ENCODE measurements at regions not wholly inside any gene's neighbourhood (a gene's known extent, or its start where the extent isn't known, plus 50 kb on each side); places are given as distances from the start of the nearest gene placed in this dataset.

DNA sequence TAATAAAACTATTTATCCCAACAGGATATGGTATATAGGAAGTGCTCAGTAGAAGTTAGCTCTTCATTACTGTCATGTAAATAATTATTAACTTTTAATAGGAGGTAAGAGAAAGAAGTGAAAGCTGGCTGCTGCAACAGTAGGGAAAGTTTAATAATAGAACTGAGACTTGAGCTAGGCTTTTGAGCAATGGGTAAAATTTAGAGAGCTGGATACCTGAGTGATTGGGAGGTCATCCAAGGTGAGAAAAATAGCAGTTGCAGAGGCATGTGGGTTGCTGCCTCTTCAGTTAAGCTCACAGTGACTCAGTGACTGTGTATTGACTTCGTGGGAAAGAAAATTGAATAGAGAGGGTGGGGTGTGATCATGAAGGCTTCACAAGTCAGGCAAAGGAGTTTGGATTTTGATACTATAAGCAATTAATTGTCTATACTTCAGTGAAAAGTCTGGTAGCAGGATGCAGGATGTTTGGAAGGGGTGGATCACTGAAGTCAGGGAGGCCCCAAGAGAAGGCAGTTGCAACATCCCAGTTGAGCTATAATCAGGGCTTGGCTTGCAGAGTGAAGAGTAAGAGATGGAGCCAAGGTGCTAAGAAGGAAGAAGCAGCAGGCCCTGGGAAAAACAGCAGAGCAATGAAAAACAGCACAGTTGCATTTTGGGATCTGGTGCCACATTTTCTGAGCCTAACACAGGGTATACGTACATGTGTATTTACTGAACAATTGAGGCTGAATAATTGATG is 172.0 kb upstream of the FRMD6 start:
- TF ChIP-seq POLR2A (IDR thresholded peaks at IDR 0.05; ENCODE audit: low read depth, low read length) = no peak
- TF ChIP-seq, protein P1, sequence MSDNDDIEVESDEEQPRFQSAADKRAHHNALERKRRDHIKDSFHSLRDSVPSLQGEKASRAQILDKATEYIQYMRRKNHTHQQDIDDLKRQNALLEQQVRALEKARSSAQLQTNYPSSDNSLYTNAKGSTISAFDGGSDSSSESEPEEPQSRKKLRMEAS (IDR thresholded peaks at IDR 0.05; ENCODE audit: insufficient read depth, insufficient read length) = no peak
- TF ChIP-seq EZH2 (IDR thresholded peaks at IDR 0.05; ENCODE audit: borderline replicate concordance, low read depth, low read length, severe bottlenecking) = no peak
- TF ChIP-seq FOS (IDR thresholded peaks at IDR 0.05; ENCODE audit: borderline replicate concordance, insufficient read depth, low read length) = no peak
- TF ChIP-seq POLR2AphosphoS5 (IDR thresholded peaks at IDR 0.05; ENCODE audit: insufficient read depth, low read depth, low read length) = no peak
- TF ChIP-seq GATA2 (IDR thresholded peaks at IDR 0.05; ENCODE audit: insufficient read depth, insufficient read length, low read depth, low read length) = no peak
- no peak for TF ChIP-seq MYC (IDR thresholded peaks at IDR 0.05; ENCODE audit: low read depth, low read length)
- TF ChIP-seq, protein P2, sequence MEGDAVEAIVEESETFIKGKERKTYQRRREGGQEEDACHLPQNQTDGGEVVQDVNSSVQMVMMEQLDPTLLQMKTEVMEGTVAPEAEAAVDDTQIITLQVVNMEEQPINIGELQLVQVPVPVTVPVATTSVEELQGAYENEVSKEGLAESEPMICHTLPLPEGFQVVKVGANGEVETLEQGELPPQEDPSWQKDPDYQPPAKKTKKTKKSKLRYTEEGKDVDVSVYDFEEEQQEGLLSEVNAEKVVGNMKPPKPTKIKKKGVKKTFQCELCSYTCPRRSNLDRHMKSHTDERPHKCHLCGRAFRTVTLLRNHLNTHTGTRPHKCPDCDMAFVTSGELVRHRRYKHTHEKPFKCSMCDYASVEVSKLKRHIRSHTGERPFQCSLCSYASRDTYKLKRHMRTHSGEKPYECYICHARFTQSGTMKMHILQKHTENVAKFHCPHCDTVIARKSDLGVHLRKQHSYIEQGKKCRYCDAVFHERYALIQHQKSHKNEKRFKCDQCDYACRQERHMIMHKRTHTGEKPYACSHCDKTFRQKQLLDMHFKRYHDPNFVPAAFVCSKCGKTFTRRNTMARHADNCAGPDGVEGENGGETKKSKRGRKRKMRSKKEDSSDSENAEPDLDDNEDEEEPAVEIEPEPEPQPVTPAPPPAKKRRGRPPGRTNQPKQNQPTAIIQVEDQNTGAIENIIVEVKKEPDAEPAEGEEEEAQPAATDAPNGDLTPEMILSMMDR (IDR thresholded peaks at IDR 0.05; ENCODE audit: extremely low read depth in 1 of 2, insufficient read depth in 1 of 2, low read depth in 1 of 2, low read length in 2 of 2) = no peak
- Histone ChIP-seq H3K4me3 (replicated peaks in 1 of 3; ENCODE audit: insufficient read depth in 1 of 3, low read depth in 1 of 3, low read length in 3 of 3) (no peak overlapping the region), H3K27me3 (ENCODE audit: control insufficient read depth in 2 of 2, insufficient read depth in 2 of 2, low read length in 2 of 2) (no peaks in the 10 kb centered on the region), H3K4me2 (ENCODE audit: insufficient read depth, low read length) (no peak overlapping the region), H3K79me2 (ENCODE audit: control insufficient read depth, insufficient read depth, low read length) (no peaks in the 10 kb centered on the region), H3K9me1 (replicated peaks; ENCODE audit: control insufficient read depth, extremely low read depth, insufficient read depth, low read length) (no peaks in the 10 kb centered on the region), H3K9me3 (replicated peaks; ENCODE audit: control insufficient read depth, insufficient read depth, low read length) (no peaks in the 10 kb centered on the region), H3K36me3 (ENCODE audit: control insufficient read depth in 2 of 2, extremely low read depth in 1 of 2, insufficient read depth in 2 of 2, low read length in 2 of 2) (no peaks in the 10 kb centered on the region), H2AFZ (ENCODE audit: low read depth, low read length) (no peak overlapping the region), H3K27ac (ENCODE audit: insufficient read depth, low read depth, low read length) (no peak overlapping the region), H3K4me1 (ENCODE audit: control insufficient read depth, extremely low read depth, insufficient read depth, low read length) (no peaks in the 10 kb centered on the region), H3K9ac (replicated peaks; ENCODE audit: extremely low read depth, insufficient read depth, low read length) (no peak overlapping the region), H4K20me1 (replicated peaks; ENCODE audit: control insufficient read depth, extremely low read depth, insufficient read depth, low read length) (no peaks in the 10 kb centered on the region)
- intact Hi-C loops (cut with micrococcal nuclease) (no loop called here), dilution Hi-C loops (cut with MboI; ENCODE audit: extremely low pct_ligation_motif_present, low sequenced_read_pairs) (no loop called here)
- no peak for DNase-seq (ENCODE audit: low read depth, low spot score)
- no peak for FAIRE-seq
- POLR2A ChIA-PET = interaction anchor here (0.8 kb wide), 1 partner anchor 28 kb away, joined by 3 read pairs; no protein-coding TSS in a partner anchor
- CTCF ChIA-PET = interaction anchor here (0.8 to 1.1 kb wide), 4 partner anchors 8 to 160 kb away, joined by 3 read pairs; no protein-coding TSS in a partner anchor
- BruUV-seq (replicated peaks) = no TSS peak

All from endothelial cell of umbilical vein (primary cell).